HG03159 (cell line): ENCODE measurements at regions not wholly inside any gene's neighbourhood (a gene's known extent, or its start where the extent isn't known, plus 50 kb on each side); places are given as distances from the start of the nearest gene placed in this dataset.

Experiments
- ATAC-seq: cut with Tn5 transposase; IDR thresholded peaks from one replicate; pipeline ENCODE4 v1.9.1; 2021; ENCODE audit warnings: mild to moderate bottlenecking, moderate library complexity; ENCODE audit not compliant: unreplicated experiment

DNA sequence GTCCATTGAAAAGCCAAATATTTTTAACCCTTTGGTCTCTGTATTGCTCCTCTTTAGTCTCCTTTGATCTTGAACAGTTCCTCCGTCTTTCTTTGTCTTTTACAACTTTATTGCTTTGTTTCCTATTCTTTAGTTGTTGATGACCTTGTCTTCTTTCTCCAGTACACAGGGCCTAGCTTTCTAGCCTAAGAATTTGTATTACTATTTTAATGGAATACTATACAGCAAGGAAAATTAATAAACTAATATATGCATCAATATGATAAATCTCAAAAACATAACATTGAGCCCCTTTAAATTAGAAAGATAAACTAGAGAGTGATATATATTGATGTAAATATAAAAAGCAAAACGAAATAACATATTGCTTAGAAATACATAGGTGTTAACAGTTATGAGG, 88.7 kb downstream of the NR1D2 start:
- ATAC-seq, result no peak

DNA sequence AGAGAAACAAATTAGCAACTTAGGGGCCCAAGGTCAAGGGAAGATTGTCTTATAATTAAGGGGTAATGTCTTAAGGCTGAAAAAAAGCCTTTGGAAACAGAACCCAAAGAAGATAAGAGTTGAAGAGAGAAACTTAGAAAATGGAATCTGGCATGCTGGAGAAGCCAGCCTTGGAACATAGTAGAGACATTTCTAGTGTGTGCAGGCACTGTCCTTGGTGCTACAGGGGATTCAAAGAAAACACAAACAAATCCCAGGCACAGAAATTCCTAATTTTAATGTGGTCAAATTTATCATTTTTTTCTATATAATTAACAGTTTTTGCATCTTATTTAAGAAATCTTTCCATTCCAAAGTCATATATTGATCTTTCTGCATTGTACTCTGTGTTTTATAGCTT, 89.4 kb downstream of the NR1D2 start:
- no peak for ATAC-seq

DNA sequence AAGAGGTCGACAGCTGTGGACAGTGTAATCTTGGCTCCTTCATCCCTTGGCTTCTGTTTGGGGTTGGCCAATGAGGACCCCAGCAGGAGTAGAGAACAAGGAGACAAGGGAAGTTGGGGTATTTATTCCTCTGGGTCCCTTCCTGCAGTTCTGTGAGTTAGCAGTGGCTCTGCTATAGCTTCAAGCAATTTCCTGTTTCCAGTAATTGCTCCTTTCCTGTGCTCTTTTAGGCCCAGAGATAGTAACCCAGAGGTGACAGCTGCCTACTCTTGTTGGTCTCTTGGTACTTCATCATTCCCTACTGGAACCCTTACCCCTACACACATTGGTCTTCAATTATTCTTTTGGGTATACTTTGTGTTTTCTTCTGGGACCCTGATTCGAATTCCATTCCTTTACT, 92.9 kb downstream of the NR1D2 start:
- no peak for ATAC-seq

DNA sequence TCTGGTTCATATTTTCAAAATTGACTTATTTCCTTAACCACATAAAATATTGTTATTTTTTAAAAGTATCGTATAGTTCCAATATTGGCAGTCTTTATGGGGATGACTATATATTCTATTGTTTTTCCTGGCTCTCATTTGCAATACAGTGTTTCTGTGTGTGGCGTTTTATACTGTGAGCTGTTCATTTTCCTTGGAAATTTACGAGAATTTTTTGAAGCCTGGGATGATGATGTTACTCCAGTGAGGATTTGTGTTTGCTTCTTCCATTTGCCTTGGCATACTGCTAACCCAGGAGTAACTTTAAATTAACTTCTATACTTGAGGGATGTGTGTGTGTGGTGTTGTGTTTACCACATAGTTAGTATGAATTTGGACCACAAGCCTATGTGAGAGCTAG, 95.2 kb downstream of the NR1D2 start:
- no peak for ATAC-seq

DNA sequence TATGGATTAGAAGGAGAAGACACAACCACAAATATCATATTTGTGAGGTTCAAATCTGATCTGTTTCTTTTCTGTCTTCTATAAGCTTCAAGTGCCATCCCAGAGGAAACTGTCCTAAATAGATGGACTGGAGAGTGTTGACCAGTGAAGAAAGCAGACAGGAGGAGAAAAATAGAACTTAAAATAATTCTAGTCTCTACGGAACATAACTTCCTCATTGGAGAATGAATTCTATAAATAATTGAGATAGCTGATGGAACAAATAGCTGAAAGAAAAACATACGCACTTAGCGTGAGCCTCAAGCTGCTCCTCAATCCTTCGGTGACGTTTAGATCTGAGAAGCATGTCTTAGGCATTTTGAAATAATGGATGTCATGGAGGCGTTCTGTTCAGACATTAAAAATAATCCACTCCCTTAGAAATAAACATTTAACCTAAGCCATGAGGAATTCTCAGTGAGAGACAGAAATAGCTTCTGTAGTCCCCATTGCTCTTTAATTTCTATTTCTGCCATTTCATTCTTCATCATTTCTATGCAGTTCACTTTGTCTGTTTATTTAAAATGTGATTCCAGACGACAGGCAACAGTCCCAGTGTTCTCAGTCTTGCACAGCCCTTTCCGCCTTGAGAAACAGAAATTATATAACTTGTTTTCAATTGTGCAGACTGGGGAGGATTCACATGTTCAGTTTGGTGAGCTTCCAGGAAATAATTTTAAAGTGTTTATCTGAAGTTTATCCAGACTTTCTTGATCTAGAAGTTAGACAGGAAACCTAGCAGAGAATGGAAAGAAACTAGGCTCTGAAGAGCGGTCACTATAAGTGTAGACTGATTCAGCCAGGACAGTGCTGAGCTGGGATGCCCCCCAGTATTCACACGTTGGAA, 97.3 kb downstream of the NR1D2 start:
- ATAC-seq, result no peak

DNA sequence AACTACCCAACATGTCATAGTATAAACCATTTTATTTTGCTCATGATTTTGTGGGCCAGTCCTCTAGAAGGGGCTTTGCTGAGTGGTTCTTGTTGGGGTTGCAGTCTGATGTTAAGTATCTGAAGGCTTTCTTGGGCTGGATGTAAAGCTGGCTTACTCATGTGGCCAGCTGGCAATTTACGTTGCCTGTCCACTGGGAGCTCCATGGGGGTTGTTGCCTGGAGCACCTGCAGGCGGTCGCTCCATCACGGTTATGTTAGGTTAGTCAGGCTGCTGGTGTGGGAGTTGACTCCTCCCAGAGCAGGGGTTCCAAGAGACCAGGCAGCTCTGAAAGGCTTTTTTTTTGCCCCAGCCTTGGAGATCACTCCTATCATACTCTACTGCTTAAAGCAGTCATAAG, 98.1 kb downstream of the NR1D2 start:
- ATAC-seq, result no peak

DNA sequence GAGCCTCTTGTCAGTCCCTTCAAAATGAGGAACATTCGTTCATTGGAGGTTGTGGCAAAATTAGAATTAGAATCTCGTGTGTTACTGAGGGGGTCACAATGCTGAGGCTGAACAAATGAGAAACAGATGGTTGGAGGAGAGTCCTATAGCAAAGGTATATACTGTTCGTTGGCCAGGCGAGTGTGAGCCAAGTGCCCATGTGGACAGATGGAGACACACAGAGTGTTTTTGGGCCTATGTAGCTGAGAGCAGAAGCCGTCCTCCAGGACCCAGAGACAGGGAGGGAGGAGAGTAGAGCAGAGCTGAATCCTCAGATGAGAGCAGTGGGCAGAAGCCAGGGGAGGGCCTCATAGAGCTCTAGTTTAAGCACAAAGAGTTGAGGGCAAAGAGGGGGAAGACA, 98.9 kb downstream of the NR1D2 start:
- ATAC-seq, result no peak

DNA sequence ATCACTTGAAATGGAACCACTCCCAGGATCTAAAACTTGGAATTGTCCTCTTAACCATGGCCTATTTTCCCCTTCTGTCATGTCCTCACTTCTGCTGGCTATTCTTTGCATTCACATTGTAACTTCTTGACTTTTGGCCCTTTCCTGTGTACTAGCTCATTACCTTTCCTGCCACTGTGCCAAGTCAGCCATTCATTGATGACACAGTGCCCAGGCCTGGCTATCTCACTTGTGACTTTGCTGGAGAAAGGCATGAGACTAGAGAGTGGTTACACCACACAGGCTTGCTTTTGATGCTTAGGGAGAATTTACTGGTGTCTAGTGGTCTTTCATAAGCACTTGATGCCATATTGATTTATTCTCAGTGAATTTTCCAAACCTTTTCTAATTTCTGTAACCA, 101.1 kb downstream of the NR1D2 start:
- no peak for ATAC-seq

DNA sequence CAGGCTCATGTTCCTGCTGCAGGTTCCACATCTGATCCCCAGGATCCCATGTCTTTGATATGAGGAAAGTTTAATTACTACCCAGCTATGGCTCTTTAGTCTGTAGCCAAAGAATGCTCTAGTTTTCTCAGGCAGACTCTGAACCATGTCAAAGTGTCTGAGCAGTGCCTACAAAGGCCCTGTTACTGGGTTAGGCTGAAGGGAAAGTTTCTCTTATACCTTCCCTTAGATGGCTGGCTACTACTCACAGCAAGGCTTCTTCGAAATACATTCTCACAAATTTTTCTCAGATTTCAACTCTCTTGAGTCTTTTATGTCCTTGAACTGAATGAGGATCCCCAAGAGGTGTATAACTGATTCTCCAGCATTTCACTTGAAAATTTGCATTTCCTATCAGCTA, 102.4 kb downstream of the NR1D2 start:
- peak; percentile 23 for ATAC-seq

DNA sequence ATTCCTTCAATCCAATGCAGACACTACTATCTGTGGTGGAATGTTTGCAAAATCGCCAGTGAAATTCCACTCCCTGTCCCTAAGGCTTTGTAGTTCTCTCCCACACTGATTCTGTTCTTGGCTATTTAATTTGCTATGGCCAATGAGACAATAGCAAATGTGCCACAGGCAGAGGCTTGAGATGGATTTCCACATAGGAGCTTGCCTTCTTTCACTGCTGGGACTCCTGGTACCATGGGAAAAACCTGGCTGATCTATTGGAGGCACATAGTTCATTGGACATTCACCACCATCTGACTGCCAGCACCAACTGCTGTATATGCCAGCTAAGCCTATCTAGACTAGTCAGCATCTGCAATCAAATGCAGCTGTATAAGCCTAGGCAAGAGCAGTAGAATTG, 103.8 kb downstream of the NR1D2 start:
- no peak for ATAC-seq

DNA sequence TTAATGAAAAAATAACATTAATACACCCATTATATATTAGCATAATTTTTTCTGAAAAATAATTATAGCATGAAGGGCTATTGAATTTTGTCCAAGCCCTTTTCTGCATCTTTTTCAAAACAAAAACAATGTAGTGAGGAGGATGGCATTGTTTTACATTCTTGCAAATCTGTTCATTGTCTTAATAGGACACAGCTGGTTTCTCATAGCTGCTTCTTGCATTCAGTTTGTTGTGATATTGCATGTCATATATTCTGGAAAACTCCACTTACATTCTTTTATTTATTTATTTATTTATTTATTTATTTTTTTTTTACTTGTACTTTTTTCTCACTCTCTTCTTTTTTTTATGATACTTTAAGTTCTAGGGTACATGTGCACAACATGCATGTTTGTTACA, 107.4 kb downstream of the NR1D2 start:
- ATAC-seq, result no peak

DNA sequence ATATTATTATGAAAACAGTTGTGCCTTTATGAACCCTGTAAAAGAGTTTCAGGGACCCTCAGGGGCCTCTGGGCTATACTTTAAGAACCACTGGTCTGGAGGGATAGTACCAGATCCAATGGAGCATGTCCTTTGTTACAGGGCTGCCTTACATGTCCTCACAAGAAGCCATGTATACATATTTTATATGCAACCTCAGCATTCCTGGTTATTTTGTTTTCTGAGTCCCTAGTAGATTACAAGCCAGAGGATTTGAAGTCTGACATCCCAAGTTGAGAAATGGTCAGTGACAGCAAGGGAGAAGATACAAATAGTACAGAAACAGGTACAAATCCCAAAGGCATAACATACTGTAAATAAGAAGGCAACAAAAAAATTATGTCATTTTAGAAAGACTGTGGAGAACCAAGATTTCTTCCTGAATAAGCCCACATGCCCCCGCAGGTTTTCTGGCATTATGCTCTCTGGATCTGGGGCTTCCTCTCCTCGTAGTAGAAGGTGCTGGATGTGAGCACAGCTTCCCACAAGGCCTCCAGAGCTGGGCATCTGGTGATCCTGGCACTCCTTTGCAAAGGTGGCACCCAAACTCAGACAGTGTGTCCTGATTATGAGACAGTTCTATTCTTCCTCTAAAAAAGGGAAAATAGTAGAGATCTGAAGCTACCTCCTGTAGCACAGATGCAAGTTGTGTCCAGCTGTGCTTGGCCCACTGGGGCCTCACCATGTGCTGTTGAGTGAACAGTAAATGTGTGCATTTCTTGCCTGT, 114.0 kb downstream of the NR1D2 start:
- no peak for ATAC-seq

DNA sequence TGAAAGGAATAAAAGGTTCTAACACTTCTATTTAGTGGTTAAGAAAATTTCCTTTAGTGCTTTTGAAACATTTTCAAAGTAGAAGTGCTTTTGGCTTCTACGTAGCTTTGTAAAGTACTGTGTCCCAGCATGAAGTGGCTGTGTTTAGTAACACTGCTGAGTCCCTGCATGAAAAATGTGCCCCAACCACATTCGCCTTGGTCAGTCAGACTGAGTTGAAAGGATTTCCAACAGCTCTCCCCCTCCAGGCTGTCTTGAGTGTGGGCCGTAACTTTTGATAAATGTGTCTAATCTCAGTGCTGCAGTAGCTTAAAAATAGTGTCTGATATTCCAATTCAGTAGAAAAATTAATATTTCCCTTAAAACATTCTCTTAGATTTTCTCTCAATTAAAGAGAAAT, 115.0 kb downstream of the NR1D2 start:
- no peak for ATAC-seq

DNA sequence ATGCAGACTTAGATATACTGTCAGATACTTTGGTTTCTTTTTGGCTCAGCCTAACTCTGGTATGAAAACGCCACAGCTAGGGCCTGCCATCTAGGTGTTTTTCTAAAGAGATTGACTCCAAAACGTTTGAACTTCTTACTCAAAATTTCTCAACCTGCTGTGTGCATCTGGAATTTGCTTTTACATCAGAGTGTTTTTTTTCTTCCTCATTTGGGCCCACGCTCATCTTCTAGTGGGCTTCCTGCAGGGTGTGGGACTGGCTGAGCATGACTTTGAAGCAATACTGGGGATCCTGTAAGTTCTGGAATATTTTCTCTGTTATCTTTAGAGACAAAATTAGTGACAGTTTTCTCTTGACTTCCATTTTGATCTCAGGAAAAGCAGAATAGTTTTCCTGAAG, 117.8 kb downstream of the NR1D2 start:
- no peak for ATAC-seq
